Hepatocyte (in vitro differentiated cells): ENCODE measurements at regions not wholly inside any gene's neighbourhood (a gene's known extent, or its start where the extent isn't known, plus 50 kb on each side); places are given as distances from the start of the nearest gene placed in this dataset.

Experiments
- DNase-seq: peaks from one replicate; pipeline ENCODE4 v3.0.0-alpha.2; 2016; ENCODE audit warnings: low spot score
- H2AFZ ChIP-seq: fragments of 200-600 bp; sonication (generic); 2 replicates; pipeline ENCODE4 v1.6.0; 2016; ENCODE audit warnings: antibody characterized with exemption, mild to moderate bottlenecking
- H3K27ac ChIP-seq: fragments of 200-600 bp; sonication (generic); 2 replicates; pipeline ENCODE4 v1.5.1; 2016; ENCODE audit warnings: mild to moderate bottlenecking
- H3K27me3 ChIP-seq: fragments of 200-600 bp; sonication (generic); 2 replicates; pipeline ENCODE4 v1.6.1; 2016
- H3K36me3 ChIP-seq: fragments of 200-600 bp; sonication (generic); replicated peaks from 2 replicates; pipeline ENCODE4 v1.5.1; 2016; ENCODE audit warnings: low read depth; ENCODE audit not compliant: insufficient read depth
- H3K4me1 ChIP-seq: fragments of 200-600 bp; sonication (generic); 2 replicates; pipeline ENCODE4 v1.5.1; 2016; ENCODE audit warnings: mild to moderate bottlenecking, moderate library complexity; ENCODE audit not compliant: insufficient read depth
- H3K4me2 ChIP-seq: fragments of 200-600 bp; sonication (generic); 2 replicates; pipeline ENCODE4 v1.6.0; 2016
- H3K4me3 ChIP-seq: fragments of 200-600 bp; sonication (generic); 2 replicates; pipeline ENCODE4 v1.5.1; 2016; ENCODE audit warnings: mild to moderate bottlenecking
- H3K79me2 ChIP-seq: fragments of 200-600 bp; sonication (generic); 2 replicates; pipeline ENCODE4 v1.6.0; 2017; ENCODE audit warnings: mild to moderate bottlenecking
- H3K9me2 ChIP-seq: fragments of 200-600 bp; sonication (generic); replicated peaks from 2 replicates; pipeline ENCODE4 v1.6.0; 2017; ENCODE audit warnings: mild to moderate bottlenecking; ENCODE audit not compliant: insufficient read depth
- H3K9me3 ChIP-seq: fragments of 200-600 bp; sonication (generic); 2 replicates; pipeline ENCODE4 v1.5.1; 2016; ENCODE audit warnings: low read depth, mild to moderate bottlenecking
- H4K20me1 ChIP-seq: fragments of 200-600 bp; sonication (generic); 2 replicates; pipeline ENCODE4 v1.6.0; 2016; ENCODE audit warnings: mild to moderate bottlenecking; ENCODE audit not compliant: insufficient read depth, poor library complexity, severe bottlenecking
- CTCF ChIP-seq: fragments of 200-600 bp; sonication (generic); IDR thresholded peaks from 2 replicates; pipeline ENCODE4 v1.5.1; 2016; ENCODE audit warnings: antibody characterized with exemption, mild to moderate bottlenecking; ENCODE audit not compliant: poor library complexity
- EZH2 ChIP-seq: fragments of 200-600 bp; sonication (generic); IDR thresholded peaks from 2 replicates; pipeline ENCODE4 v1.6.1; 2016; ENCODE audit warnings: antibody characterized with exemption, mild to moderate bottlenecking, borderline replicate concordance
- EZH2phosphoT487 ChIP-seq: fragments of 200-600 bp; sonication (generic); IDR thresholded peaks from one replicate; pipeline ENCODE4 v1.6.1; 2018; ENCODE audit warnings: antibody characterized with exemption, mild to moderate bottlenecking, low read depth, moderate library complexity; ENCODE audit not compliant: unreplicated experiment, severe bottlenecking
- WGBS: methylation state at CpG from one replicate; pipeline ENCODE4 v1.1.6; 2016; ENCODE audit warnings: low lambda C conversion rate; ENCODE audit errors: missing lambda C conversion rate; 5-methylcytosine and 5-hydroxymethylcytosine counted together

- no peak overlapping the region for H3K4me3 ChIP-seq
- WGBS = 85% methylated on average over 5 of the region's 5 CpGs
- TF ChIP-seq EZH2 (no peak), EZH2phosphoT487 (no peak), CTCF (no peak)
- H3K79me2 ChIP-seq = no peaks in the 10 kb centered on the region
- no peaks in the 10 kb centered on the region for H3K4me1 ChIP-seq
- no peak overlapping the region for H3K4me2 ChIP-seq
- DNase-seq = no peak
- H3K27ac ChIP-seq = no peak overlapping the region
- H4K20me1 ChIP-seq = no peaks in the 10 kb centered on the region
- H2AFZ ChIP-seq = no peak overlapping the region
- H3K9me3 ChIP-seq = no peaks in the 10 kb centered on the region
- H3K36me3 ChIP-seq = no peaks in the 10 kb centered on the region
- H3K9me2 ChIP-seq = no peaks in the 10 kb centered on the region
- H3K27me3 ChIP-seq = no peaks in the 10 kb centered on the region
Observed at GRCh38 chr2:62425684-62426083, 80.3 kb downstream of the TMEM17 start.

- H3K27ac ChIP-seq = no peak overlapping the region
- 86% methylated on average over 6 of the region's 6 CpGs for whole genome bisulfite sequencing
- no peak overlapping the region for H3K4me2 ChIP-seq
Observed at GRCh38 chr2:62424899-62425298, 81.1 kb downstream of the TMEM17 start.

GRCh38 chr2:62423883-62424458 is 82.0 kb downstream of the TMEM17 start:
- no peak overlapping the region for H2AFZ ChIP-seq
- DNase-seq = no peak
- no peak overlapping the region for H3K4me2 ChIP-seq
- no peaks in the 10 kb centered on the region for H3K9me2 ChIP-seq
- no peaks in the 10 kb centered on the region for H3K4me1 ChIP-seq
- no peak overlapping the region for H3K4me3 ChIP-seq
- H3K27ac ChIP-seq = no peak overlapping the region
- H4K20me1 ChIP-seq = no peaks in the 10 kb centered on the region
- no peaks in the 10 kb centered on the region for H3K27me3 ChIP-seq
- TF ChIP-seq CTCF (no peak), EZH2 (no peak), EZH2phosphoT487 (no peak)
- no peaks in the 10 kb centered on the region for H3K9me3 ChIP-seq
- WGBS = 97% methylated on average over 3 of the region's 3 CpGs
- no peaks in the 10 kb centered on the region for H3K36me3 ChIP-seq
- H3K79me2 ChIP-seq = no peaks in the 10 kb centered on the region

More at GRCh38 chr2:62424899-62425298, 81.1 kb downstream of the TMEM17 start:
- Histone ChIP-seq H3K36me3 (no peaks in the 10 kb centered on the region), H2AFZ (no peak overlapping the region), H3K4me1 (no peaks in the 10 kb centered on the region), H3K4me3 (no peak overlapping the region), H4K20me1 (no peaks in the 10 kb centered on the region), H3K27me3 (no peaks in the 10 kb centered on the region), H3K9me2 (no peaks in the 10 kb centered on the region), H3K9me3 (no peaks in the 10 kb centered on the region), H3K79me2 (no peaks in the 10 kb centered on the region)
- TF ChIP-seq CTCF (no peak), EZH2 (no peak), EZH2phosphoT487 (no peak)
- no peak for DNase-seq

GRCh38 chr2:62423235-62423634 is 82.8 kb downstream of the TMEM17 start:
- Histone ChIP-seq H3K79me2 (no peaks in the 10 kb centered on the region), H3K4me2 (no peak overlapping the region), H3K9me3 (no peaks in the 10 kb centered on the region), H3K4me1 (no peaks in the 10 kb centered on the region), H4K20me1 (no peaks in the 10 kb centered on the region), H3K36me3 (no peaks in the 10 kb centered on the region), H3K27me3 (no peaks in the 10 kb centered on the region), H3K27ac (no peak overlapping the region), H2AFZ (no peak overlapping the region), H3K9me2 (no peaks in the 10 kb centered on the region), H3K4me3 (no peak overlapping the region)
- no peak for DNase-seq
- TF ChIP-seq EZH2phosphoT487 = no peak
- no peak for TF ChIP-seq CTCF
- no peak for TF ChIP-seq EZH2
- 62% methylated on average over 6 of the region's 6 CpGs for WGBS
